ENCODE measurements at regions not wholly inside any gene's neighbourhood (a gene's known extent, or its start where the extent isn't known, plus 50 kb on each side); places are given as distances from the start of the nearest gene placed in this dataset.

DNA sequence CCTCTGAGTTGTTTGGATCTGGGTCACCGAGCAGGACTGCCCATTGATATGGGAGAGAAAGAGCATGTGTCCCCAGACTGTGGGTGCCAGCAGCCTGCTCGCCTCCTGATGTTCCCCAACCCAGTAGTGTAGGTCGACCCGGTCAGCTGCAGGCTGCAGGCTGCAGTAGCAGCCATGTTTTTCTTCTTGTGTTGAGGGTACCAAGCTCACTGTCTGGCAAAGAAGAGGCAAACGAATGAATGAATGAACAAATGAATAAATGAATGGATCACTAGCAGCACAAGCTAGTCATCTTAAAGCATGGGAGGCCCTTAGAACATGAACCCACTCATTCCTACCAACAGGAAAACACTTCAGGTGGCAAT lies 293.2 kb downstream of the SOX9 start:
- no peak for DNase-seq

DNA sequence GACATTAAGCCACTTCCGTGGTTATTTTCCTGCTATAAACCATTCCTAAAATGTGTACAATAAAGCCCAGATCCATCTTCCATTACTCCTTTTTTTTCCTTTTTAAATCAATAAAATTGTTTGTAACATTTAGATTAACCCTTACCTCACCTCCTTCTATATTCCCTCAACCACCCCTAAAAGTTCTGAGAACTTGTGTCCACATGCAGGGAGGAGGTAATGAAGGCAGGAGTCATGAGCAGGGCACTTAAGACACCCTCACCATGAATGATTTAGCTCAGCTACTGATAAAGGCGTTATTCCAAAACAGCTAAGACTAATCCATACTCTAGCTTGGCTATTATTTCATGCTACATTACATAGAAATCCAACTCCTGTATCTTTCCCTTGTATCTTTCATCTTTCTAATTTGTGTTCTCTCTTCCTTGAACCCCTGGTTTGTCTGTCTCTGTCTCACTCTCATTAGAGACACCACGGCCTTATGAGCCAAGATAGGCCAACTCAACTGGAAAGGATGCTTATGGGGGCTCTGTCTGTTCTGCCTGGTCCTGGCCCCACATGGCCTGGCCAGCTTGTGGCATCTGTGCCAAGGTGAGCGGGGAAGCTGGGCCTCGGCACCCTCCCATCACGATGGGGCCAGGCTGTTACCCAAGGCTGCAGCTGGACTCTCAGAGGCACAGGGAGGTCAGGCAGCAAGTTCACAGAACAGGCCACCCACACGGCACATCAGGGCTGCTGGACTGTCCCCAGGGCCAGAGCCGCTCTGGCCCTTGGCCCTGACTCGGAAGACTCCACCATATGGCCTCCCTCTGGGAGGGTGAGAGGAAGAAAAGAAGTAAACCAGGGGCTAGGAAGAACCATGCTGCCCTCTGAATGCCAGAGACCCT lies 294.4 kb downstream of the SOX9 start:
- no peak for DNase-seq

DNA sequence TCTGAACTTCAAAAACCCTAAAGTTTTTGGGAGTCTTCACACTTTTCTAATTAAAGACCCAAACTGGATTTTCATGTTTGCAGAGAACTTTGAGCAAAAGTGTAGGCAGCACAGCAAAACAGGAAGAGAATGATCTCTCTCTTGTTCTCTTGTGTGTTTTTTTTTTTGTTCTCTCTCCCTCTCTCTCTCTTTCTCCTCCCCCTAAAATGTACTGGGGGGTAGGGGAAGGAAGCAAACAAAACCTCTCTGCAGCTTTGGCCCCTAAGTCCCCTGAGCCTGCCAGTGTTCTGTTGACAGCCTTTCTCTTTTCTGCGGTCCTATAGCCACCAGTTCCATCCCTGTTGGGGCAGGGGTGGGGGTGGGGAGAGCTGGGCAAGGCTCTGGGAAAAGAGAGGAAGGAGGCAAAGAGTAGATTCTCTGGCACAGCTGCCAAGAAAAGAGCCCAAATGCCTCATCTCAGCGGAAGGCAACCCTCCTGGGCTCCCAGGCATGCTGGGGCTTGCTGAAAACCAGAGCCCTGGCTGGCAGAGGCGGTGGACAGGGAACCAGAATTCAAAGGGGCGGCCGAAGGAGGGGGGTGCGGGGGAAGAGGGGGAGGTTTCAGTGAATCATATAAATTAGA lies 295.3 kb downstream of the SOX9 start:
- no peak for DNase-seq

DNA sequence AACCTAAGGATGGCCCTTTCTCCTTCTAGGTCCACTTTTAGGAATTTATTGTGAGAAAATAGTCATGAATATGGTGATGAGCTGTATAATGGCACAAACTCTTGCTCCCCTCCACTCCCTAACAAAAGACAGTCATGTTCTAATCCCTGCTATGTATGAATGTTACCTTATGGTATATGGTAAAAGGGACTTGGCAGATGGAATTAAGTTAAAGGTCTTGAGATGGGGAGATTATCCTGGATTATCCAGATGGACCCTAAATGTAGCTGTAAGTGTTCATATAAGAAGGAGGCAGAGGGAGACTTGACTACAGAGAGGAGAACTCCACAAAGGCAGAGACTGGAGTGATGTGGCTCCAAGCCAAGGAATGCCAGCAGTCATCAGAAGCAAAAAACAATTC lies 296.1 kb downstream of the SOX9 start:
- DNase-seq = no peak

DNA sequence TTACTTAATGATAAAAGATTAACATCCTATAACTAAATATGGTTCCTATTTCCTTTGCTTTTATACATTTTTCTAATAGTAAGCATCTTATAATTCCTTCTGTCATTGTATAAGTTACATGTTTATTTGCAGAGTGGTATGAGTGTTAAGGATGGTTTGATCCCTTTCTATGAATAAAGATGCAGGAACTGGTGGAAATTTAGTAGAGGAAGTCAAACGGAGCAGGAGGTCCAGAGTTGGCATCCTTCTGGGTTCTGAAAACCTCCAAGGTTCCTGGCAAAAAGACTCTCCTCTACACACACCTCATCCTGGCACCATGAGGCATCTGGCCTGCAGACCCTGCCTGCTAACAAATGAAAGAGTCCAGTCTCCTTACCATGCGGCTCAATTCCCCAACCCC lies 296.8 kb downstream of the SOX9 start:
- DNase-seq = no peak

DNA sequence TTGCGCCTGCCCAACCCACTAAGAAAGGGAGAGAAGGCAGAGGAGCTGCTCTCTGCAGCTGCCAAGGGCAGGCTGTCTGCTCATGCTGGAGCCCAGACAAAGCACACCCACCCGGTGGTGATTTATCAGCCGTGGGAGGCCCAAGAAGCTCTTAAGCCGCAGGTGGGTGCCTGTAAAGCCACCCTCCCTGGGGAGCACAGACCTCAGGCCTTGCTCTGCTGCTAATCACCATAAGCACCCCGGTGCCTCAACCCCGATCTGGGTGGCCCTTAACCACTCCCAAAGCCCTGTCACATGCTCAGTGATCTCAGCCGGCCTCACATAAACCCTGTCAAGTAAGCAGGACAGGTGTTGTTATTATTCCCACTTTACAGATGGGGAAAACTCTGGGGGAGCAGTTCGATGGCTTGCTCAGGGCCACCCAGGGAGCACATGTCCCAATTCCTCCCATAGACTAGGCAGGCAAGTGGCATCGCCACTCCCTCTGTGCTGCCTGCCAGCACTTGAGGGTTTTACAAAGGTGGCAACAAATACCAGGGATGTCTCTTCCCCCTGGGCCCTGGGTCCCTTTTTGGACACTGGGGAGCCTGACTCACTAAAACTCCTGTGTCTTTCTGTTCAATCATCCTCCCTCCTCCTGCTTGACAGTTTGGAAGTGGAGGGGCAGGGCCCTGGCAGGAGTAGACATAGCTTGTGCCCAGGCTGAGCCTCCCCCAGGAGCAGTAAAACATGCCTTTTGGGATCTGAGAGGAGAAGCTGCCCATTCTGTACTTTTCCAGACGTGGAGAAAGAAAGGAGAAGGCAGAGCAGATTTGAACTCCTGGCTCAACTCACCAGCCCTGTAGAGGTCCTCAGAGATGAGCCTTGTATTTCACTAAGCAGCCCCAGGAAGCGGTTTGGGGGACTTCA lies 299.3 kb downstream of the SOX9 start:
- no peak for DNase-seq

DNA sequence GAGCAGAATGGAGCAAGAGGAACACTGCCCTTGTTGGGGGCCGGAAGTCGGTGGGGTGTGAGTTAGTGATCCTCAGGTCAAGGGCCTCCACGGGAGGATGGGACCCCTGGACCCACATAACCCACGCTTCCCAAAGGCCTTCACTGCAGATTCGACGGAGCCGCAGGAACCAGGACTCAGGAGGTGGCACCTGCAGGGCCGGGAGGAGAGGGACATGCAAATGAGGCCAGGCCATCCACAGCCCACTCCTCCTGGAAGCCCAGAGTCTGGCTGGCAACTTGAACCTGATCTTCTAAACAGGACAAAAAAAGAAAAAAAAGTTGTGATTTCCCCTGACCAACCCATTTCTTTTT lies 299.9 kb downstream of the SOX9 start:
- no peak for DNase-seq

DNA sequence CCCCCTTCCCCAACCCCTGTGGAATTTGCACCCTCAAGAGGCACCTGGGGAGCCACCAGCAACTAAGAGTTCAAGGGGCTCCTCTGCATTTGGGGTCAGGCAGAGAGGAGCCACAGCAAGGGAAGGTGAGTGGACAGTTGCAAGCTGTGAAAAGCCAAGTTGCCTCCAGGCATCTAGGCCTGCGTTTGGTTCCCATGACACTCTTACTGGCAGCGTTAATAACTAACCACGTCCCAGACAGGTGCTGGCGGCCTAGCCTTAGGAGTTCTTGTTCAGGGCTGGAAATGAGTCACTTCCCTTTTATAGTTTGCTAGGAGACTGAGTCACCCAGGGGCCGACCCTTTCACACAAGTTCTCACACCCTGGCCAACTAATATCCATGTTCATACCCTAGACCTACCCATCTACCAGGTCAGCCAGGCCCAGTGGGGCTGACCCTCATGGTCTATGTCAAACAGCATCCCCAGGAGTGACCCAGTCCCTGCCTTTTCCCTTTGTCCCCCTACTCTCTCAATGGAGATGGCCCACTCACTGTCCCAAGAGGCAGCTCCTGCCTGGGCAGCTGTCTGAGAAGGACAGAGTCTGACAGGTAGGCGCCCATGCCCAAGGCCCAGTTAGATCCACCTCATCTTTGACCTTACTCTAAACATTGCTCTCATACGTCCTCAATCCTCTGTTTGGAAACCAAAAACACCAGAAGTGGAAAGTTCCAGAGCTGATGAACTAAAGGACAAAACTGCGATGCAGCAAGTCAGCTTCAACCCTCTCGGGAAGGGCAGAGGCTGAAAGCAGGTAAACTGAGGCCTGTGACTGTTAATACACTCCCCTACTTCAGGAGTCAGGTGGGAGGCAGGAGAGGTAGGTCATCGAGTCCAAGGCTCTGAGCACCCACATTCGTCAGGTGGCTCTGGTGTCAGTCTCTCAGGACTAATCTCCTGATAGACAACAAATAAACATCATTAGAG lies 300.6 kb downstream of the SOX9 start:
- DNase-seq = peak; percentile 93

DNA sequence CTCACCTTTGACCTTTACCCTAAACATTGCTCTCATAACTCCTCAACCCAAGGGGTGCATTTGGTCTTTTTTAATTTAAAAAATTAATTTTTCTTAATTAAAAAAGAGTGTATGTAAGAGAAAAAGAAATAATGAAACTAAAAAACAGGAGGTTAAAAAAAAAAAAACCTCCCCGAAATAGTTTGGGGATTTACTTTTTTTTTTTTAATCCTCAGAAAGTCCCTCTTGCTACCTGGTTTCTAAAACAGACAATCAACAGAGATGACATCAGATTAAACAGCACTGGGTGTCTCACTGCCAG lies 301.3 kb downstream of the SOX9 start:
- no peak for DNase-seq

DNA sequence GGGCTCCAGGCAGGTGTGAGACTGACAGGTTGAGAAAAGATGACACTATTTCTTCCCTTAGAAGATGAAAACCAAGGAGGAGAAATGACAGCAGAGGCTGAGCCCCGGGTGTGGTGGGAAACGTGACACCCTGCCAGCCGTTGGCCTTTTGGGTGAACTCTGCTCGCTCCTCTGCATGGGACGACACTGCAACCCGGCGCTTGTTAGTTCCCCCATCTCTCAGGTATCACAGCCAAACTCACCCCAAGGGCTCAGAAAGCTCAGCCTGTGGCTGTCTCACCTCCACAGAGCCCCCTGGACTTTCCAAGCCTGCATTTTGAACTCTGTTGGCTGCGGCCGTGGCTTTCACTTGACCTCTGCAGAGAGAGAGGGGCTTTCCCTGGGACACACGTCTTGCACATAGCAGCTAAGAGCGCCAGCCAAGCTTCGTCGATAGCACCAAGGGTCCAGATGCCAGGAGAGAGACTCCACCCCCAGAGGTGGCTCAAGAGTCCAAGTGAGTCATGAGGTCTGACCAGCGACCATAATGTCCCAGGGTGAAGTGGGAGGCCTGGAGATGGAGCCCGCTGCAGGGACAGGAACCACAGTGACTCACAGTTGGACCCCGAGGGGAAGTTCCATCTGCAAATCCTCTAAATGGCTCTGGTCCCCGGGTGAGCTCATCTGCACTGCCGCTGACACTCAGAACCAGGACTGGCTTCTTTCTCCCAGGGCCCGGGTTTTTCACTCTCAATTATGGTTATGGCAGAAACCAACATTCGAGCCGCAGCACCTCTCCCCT lies 301.9 kb downstream of the SOX9 start:
- peak; percentile 66 for DNase-seq

DNA sequence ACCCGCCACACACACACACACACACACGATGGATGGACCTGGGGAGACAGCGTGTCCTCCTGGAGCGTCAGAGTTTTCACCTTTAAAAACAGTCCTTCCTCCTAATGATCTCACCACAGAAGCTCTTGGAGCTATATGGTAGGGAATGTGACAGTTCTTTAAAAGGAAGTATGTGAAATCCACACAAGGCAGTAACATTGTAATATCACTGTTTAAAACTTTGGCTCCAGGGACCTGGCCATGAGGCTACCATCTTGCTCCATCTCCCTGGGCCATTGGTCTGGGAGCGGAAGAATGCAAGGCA lies 302.4 kb downstream of the SOX9 start:
- no peak for DNase-seq

DNA sequence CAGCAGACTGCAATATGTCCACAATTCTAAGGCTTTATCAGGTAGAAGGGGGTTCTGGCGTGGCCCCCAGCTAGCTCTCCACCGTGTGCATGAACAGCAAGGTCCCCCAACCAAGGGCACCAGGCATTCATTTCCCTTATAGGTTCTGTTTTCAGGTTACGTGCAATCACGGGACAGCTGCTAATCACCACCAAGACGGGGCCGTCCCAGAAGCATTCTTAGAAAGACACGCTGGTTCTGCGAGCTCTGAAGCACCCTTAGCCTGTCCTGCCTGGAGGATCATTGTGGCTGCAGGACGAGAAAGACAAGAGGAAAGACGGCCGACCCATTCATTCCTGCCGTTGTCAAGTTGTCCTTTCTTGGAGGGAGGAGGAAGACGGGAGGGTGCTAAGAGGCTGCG lies 302.9 kb downstream of the SOX9 start:
- DNase-seq = no peak

DNA sequence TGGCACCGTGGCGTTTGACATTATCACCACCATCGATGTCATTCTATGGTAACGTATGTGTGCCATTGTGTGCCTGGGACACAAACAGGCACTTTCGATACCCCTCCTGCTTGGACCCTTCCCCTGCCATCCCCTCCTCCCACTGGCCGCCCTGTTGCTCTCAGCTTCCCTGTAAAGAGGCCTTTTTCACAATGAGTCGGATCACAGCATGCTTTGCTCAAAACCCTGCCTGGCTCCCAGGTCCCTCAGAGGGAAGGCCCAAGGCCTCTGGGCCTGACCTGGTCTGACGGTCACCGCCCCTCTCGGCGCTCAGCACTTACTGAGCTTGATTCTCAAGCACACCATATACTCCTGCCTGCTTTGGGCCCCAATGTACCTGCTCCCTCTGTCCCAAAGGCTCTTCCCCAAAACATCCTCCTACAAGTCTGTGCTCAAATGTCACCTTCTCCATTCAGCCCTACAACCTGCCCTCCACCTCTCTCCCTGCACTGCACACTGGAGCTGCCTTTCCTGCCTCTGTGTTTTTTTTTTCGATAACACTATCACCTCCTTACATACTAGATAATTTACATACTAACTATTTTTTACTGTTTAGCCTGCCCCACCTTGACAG lies 303.8 kb downstream of the SOX9 start:
- DNase-seq = no peak

DNA sequence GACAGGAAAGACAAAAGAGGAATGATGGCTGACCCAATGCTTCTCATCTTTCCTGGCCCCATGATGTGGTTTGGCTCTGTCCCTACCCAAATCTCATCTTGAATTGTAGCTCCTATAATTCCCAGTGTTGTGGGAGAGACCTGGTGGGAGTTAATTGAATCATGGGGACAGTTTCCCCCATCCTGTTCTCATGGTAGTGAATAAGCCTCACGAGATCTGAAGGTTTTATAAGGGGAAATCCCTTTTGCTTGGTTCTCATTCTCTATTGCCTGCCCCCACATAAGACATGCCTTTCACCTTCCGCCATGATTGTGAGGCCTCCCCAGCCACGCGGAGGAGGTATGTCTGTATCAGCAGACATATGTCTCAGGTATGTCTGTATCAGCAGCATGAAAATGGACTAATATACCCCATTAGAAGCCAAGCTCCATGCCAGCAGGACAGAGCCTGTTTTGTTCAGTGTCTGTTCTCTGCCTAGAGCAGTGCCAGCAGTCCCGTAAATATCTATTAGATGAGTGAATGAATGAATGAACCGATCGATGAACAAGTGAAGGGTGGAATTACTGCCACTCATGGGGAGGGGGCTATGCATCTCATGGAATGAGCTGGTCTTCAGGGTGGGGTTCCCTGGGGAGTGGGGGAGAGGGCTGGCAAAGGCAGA lies 304.4 kb downstream of the SOX9 start:
- DNase-seq = no peak

DNA sequence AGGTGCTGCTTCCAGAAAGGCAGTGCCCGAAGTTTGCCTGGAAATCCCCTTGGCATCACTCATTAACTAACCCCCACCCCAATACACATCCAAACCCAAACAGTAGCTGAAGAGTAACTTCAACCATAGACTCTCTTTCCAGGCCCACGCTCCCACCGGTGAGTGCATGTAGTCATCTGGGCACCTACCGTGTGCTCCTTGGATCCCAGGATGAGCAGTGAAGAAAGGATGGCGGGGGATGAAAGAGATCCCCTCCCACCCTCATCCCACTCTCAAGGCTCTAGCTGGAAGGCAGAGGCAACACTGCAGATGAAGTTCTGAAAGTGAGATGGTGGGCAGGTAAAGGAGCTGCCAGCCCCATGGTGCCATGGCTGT lies 305.0 kb downstream of the SOX9 start:
- no peak for DNase-seq

DNA sequence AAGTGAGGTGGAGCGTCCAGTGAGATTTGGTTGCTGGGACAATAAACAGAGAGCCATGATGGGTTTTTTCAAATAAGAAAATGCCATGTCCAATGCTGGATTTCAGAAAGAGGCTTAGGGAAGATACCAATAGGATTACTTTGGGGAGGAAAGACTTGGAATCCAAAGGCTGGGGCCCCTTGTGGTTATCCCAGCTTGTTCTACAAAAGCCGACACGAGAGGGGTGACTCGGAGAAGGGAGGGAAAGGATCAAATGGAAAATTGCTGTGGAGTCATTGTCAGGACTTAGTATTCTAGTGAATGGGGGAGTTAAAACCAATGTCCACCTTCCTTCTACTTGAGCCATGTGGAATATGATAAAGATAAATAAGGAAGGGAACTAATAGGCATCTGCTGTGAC lies 305.5 kb downstream of the SOX9 start:
- no peak for DNase-seq

DNA sequence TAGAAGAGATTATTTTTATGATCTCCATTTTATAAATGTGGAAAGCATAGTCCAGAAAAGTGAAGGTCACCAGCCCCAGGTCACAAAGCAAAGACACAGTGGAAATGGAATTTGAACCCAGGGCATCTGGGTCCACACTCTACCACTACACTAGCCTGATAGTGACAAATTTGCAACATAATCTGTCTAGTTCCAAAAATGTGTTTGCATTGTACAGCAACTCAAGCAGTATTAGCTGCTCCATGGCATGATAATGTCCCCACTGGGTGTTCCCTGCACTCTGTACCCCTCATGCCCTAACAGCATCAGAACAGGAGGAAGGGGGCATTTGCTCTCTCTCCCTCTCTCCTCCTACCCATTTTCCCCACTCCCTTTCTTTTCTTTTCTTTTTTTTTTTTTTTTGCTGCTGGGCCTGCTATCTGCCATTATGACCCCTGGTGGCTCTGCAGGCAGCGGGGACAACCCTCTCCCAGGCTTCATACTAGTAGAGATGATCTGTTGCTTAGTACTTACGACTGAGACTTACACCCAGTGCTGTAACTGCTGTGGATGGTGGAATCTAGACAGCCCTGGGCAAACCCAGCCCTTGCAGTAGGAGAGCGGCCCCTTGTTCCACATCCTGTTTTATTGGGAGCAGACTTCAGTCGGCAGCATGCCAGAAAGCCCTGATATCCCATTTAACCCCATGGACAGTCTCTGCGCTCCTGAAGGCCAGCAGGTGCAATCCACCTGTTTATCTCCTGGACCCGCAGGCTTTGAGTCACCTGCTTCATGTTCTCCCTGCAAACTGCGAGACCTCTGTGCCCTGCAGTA lies 306.3 kb downstream of the SOX9 start:
- no peak for DNase-seq

DNA sequence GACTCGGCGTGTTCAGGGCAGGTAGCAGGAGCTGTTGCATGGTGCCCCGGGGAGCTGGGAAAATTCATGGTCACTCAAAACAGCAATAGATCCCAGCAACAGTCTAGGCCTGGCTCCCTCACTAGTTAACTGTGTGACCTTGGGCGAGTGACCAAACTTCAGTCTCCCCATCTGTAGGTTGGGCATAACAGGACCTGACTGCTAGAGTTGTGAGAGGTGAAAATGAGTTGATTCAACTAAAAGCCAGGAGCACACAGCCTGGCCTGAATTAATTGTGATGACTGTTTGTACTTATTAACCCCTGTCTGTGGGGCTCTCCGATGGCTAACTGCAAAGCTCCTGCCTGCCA lies 306.9 kb downstream of the SOX9 start:
- no peak for DNase-seq

DNA sequence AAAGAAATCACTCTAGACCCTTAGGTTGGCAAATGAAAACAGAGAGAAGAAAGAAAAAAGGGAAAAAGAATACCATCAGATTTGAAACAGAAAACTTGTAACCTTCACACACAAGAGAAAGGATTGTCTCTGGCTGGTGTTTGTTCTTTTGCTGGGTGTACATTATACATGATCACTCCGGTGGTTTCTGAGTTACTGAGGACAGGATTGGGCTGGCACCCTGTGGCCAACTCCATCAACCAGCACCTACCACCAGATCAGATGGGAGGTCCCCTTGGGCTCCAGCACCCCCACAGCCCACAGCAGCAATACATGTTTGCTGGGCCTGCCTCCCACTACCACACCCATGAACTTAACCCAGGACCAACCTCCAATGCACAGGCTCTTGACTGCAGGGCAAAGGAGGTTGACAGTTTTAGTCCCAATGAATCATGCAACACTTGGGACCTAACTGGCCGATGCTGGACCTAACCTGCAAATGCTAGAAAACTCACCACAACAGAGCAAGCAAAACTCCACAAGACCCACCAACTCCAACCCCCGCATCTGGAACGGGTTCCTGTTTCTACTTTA lies 308.3 kb downstream of the SOX9 start:
- no peak for DNase-seq
